ENCODE measurements at regions not wholly inside any gene's neighbourhood (a gene's known extent, or its start where the extent isn't known, plus 50 kb on each side); places are given as distances from the start of the nearest gene placed in this dataset.

DNA sequence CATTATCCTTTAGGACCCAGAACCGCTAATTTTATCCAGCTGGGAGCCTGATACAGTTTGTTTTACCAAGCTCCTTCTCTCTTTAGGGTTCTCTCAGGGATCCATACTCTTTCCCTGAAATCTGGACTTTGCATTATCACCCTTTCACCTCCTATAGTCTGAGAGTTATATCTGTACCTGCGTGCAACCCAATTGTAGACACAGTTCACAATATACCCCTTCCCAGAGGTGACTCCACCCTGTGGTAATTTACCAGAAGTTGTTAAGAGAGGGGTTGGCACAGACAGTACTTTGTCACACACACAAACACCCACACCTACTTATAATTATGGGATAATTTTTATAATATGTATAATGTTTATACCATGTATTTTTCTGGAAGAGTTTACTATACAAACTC is 275.8 kb upstream of the NR3C2 start:
- TF ChIP-seq CTCF (IDR thresholded peaks at IDR 0.05): no peak
- TF ChIP-seq EP300 (IDR thresholded peaks at IDR 0.05): no peak
- no peak for TF ChIP-seq POLR2A (IDR thresholded peaks at IDR 0.05)
